Vagina (tissue), 2 donors: ENCODE measurements at regions not wholly inside any gene's neighbourhood (a gene's known extent, or its start where the extent isn't known, plus 50 kb on each side); places are given as distances from the start of the nearest gene placed in this dataset.

Source experiments
- POLR2A ChIP-seq, 2 donors: fragments of 450-650 bp; IDR thresholded peaks; one replicate each; pipeline ENCODE4 v1.6.1; 2017; ENCODE audit warnings: antibody characterized with exemption in 2 of 2, mild to moderate bottlenecking in 2 of 2, moderate library complexity in 2 of 2
- POLR2AphosphoS5 ChIP-seq, 2 donors: sonication (generic); formaldehyde crosslinking; IDR thresholded peaks; one replicate each; pipeline ENCODE4 v1.9.0; 2017; ENCODE audit warnings: antibody characterized with exemption in 2 of 2, mild to moderate bottlenecking in 2 of 2, low read depth in 1 of 2; ENCODE audit not compliant: insufficient read depth in 1 of 2
- TF ChIP-seq, protein P1 (sequence below), 3 experiments: fragments of 450-650 bp in 2 of 3; fragments of 200-600 bp in 1 of 3; sonication (generic) in 1 of 3; IDR thresholded peaks; one replicate each; pipeline ENCODE4 v1.5.1; 2017 to 2019; ENCODE audit warnings: antibody characterized with exemption in 3 of 3, mild to moderate bottlenecking in 2 of 3, moderate library complexity in 2 of 3

DNA sequence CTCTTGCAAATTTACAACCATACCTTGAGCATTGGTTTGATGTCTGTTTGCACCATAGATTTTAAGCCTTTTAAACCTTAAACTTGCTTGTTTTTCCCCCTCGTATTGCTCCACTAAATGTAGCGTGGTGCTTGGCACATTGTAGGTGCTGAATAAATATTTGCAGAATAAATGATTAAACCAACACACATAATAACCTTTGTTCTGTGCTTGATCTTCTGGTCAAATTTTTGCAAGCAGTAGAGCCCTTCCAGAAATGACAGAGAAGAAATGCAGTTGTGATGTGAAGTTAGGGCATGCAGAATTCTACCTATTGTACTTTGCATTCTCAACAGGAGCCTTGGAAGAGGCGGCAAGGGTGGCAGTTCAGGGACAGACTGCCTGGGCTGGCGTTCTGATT lies 394.4 kb upstream of the TBX3 start:
- TF ChIP-seq, protein P1, sequence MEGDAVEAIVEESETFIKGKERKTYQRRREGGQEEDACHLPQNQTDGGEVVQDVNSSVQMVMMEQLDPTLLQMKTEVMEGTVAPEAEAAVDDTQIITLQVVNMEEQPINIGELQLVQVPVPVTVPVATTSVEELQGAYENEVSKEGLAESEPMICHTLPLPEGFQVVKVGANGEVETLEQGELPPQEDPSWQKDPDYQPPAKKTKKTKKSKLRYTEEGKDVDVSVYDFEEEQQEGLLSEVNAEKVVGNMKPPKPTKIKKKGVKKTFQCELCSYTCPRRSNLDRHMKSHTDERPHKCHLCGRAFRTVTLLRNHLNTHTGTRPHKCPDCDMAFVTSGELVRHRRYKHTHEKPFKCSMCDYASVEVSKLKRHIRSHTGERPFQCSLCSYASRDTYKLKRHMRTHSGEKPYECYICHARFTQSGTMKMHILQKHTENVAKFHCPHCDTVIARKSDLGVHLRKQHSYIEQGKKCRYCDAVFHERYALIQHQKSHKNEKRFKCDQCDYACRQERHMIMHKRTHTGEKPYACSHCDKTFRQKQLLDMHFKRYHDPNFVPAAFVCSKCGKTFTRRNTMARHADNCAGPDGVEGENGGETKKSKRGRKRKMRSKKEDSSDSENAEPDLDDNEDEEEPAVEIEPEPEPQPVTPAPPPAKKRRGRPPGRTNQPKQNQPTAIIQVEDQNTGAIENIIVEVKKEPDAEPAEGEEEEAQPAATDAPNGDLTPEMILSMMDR (IDR thresholded peaks at IDR 0.05), result no peak
- TF ChIP-seq POLR2A (IDR thresholded peaks at IDR 0.05), result no peak
- no peak for TF ChIP-seq POLR2AphosphoS5 (IDR thresholded peaks at IDR 0.05; ENCODE audit: insufficient read depth in 1 of 2, low read depth in 1 of 2)
